BJ (cell line): ENCODE measurements at regions not wholly inside any gene's neighbourhood (a gene's known extent, or its start where the extent isn't known, plus 50 kb on each side); places are given as distances from the start of the nearest gene placed in this dataset.
"Not testable (repeated sequence)": the region's sequence is repeated elsewhere in the genome, so short reads cannot be mapped to it uniquely, and the experiment has no call there.

ENCODE experiments used
- CTCF ChIA-PET: fragments of 350-600 bp; formaldehyde crosslinking; extraction: SDS; loops from one replicate; lab custom pipeline; 2021; ENCODE audit warnings: antibody characterized with exemption, inconsistent platforms; lab: Yijun Ruan, JAX
- POLR2A ChIA-PET: fragments of 300-600 bp; sonication (Branson Sonifier 250); formaldehyde crosslinking; extraction: SDS; loops from one replicate; lab custom pipeline; 2021; ENCODE audit warnings: antibody characterized with exemption; lab: Charles Lee
- DNase-seq: peaks from one replicate; pipeline ENCODE4 v3.0.0-alpha.2; 2011; ENCODE audit warnings: low read depth
- H3K27me3 ChIP-seq: 2 replicates; pipeline ENCODE4 v1.6.0; 2011; ENCODE audit warnings: low read length; ENCODE audit not compliant: control insufficient read depth, insufficient read depth
- H3K36me3 ChIP-seq: 2 replicates; pipeline ENCODE4 v1.5.1; 2011; ENCODE audit warnings: low read length; ENCODE audit not compliant: control insufficient read depth, insufficient read depth
- H3K4me3 ChIP-seq: 2 replicates; pipeline ENCODE4 v1.5.1; 2011; ENCODE audit warnings: low read depth, mild to moderate bottlenecking, control low read depth, low read length
- TF ChIP-seq, protein P1 (sequence below): IDR thresholded peaks from 2 replicates; pipeline ENCODE4 v1.5.1; 2011; ENCODE audit warnings: low read depth, mild to moderate bottlenecking, control low read depth, inconsistent platforms, low read length, moderate library complexity; ENCODE audit not compliant: insufficient read depth

DNA sequence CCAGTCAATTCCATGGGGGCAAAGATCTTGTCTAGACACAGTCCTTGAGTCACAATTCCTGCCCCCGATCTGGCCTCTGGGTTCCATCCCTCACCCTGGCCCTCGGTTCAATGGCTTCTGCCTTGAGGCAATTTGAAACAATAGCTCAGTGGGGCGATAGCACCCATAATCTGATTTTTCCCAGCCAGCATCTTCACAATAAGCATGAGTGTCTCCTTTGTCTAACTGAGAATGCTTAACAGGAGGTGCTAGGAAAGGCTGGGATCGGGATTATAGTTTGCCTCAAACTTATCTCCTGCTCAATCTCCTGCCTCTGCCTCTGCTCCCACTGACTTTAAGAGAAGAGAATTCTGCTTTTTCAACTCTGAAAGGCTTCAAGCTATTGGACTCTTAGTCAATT lies 293.9 kb upstream of the PROX1 start:
- POLR2A ChIA-PET = no interaction called here
- TF ChIP-seq, protein P1, sequence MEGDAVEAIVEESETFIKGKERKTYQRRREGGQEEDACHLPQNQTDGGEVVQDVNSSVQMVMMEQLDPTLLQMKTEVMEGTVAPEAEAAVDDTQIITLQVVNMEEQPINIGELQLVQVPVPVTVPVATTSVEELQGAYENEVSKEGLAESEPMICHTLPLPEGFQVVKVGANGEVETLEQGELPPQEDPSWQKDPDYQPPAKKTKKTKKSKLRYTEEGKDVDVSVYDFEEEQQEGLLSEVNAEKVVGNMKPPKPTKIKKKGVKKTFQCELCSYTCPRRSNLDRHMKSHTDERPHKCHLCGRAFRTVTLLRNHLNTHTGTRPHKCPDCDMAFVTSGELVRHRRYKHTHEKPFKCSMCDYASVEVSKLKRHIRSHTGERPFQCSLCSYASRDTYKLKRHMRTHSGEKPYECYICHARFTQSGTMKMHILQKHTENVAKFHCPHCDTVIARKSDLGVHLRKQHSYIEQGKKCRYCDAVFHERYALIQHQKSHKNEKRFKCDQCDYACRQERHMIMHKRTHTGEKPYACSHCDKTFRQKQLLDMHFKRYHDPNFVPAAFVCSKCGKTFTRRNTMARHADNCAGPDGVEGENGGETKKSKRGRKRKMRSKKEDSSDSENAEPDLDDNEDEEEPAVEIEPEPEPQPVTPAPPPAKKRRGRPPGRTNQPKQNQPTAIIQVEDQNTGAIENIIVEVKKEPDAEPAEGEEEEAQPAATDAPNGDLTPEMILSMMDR = no peak
- Histone ChIP-seq H3K36me3 (no peaks in the 10 kb centered on the region), H3K27me3 (no peaks in the 10 kb centered on the region), H3K4me3 (no peak overlapping the region)
- DNase-seq = no peak
- CTCF ChIA-PET = no interaction called here

DNA sequence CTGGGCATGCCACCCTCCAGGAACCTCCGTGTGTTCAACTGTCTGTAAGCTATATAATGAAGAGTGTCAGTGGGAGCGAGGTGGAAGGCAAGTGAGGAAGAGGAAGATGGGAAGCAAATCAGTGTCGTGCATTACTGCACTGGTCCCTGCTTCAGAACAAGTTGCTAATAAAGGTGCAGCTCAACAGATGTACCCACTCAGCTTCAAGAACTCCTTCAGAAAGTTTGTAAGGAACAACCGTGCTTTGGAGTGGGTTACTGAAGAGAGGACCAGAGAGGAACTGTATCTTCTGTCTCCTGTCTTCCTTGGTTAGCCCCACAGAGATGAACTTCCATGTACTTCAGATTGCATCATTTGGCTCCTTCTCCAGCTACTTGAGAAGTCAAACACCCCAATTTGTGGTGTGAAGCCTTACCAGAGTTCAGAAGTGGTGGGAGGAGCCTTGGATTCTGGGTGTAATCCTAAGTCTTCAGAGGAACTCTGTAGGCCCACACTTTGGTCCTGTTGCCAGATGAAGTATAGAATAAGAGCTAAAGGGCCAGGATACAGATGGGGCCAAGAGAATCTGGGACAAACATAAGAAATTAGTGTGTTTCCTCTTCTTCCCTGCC lies 290.5 kb upstream of the PROX1 start:
- TF ChIP-seq, protein P1 = no peak
- H3K27me3 ChIP-seq = no peaks in the 10 kb centered on the region
- H3K36me3 ChIP-seq = no peaks in the 10 kb centered on the region
- DNase-seq = no peak
- CTCF ChIA-PET = interaction anchor here (1.2 kb wide), 1 partner anchor 18 kb away, joined by 4 read pairs; no protein-coding TSS in a partner anchor
- H3K4me3 ChIP-seq = no peak overlapping the region
- POLR2A ChIA-PET = no interaction called here

DNA sequence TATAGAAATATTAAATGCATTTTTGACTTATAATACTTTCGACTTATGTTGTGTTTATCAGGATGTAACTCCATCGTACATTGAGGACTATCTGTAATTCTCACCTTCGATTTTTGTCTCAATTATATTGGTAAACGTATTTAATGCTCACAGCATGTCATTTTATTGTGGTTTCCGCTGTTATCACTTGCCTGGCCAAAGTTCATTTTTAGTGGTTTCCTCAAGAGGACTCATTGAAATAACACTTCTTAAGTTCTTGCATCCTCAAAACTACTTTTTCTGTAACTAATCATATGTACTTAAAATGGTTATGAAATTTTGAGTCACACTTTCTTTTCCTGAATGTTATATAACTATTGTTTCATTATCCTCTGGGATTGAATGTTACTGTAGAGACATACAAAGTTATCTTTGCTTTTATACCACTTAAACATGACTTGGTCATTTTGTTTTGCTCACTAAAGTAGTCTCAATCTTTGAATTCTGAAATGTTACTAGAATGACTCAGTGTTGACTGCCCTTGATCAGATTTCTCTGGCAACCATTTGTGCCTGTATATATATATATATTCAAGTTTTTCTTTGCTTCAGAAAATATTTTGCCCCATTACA lies 289.6 kb upstream of the PROX1 start:
- no peak for DNase-seq
- CTCF ChIA-PET = interaction anchor here (1.2 kb wide), 1 partner anchor 17 kb away, joined by 4 read pairs; no protein-coding TSS in a partner anchor
- Histone ChIP-seq H3K27me3 (no peaks in the 10 kb centered on the region), H3K4me3 (no peak overlapping the region), H3K36me3 (no peaks in the 10 kb centered on the region)
- TF ChIP-seq, protein P1 = no peak
- POLR2A ChIA-PET = no interaction called here

DNA sequence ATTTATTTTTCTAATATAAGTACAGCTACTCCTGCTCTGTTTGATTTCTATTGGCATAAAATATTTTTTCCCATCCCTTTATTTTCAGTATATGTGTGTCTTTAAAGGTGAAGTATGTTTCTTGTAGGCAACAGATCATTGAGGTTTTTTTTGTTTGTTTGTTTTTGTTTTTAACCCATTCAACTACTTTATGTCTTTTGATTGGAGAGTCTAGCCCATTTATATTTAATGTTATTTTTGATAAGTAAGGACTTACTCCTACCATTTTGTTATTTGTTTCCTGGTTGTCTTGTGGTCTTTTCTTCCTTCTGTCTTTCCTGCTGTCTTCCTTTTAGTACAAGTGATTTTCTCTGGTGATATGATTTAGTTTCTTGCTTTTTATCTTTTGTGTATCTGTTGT lies 285.1 kb upstream of the PROX1 start:
- DNase-seq = no peak
- no peaks in the 10 kb centered on the region for H3K36me3 ChIP-seq

DNA sequence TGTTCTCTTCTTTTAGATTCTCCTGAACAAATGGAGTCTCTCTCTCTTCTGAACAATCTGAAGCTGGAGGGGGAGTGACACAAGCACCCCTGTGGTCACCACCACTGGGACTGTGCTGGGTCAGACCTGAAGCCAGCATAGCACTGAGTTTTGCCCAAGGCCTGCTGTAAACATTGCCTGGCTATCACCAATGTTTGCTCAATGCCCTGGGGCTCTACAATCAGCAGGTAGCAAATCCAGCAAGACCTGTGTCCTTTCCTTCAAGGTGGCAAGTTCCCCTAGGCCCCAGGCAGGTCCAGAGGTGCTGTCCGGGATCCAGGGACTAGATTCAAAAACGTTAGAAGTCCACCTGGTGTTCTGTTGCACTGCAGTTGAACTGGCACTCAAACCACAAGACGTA lies 282.8 kb upstream of the PROX1 start:
- POLR2A ChIA-PET = no interaction called here
- Histone ChIP-seq H3K4me3 (no peak overlapping the region), H3K27me3 (no peaks in the 10 kb centered on the region), H3K36me3 (no peaks in the 10 kb centered on the region)
- no peak for DNase-seq
- CTCF ChIA-PET = no interaction called here
- TF ChIP-seq, protein P1 = no peak

More for the DNA sequence above, 285.1 kb upstream of the PROX1 start:
- no peak overlapping the region for H3K4me3 ChIP-seq
- TF ChIP-seq, protein P1 = no peak
- CTCF ChIA-PET = no interaction called here
- POLR2A ChIA-PET = no interaction called here
- H3K27me3 ChIP-seq = no peaks in the 10 kb centered on the region

DNA sequence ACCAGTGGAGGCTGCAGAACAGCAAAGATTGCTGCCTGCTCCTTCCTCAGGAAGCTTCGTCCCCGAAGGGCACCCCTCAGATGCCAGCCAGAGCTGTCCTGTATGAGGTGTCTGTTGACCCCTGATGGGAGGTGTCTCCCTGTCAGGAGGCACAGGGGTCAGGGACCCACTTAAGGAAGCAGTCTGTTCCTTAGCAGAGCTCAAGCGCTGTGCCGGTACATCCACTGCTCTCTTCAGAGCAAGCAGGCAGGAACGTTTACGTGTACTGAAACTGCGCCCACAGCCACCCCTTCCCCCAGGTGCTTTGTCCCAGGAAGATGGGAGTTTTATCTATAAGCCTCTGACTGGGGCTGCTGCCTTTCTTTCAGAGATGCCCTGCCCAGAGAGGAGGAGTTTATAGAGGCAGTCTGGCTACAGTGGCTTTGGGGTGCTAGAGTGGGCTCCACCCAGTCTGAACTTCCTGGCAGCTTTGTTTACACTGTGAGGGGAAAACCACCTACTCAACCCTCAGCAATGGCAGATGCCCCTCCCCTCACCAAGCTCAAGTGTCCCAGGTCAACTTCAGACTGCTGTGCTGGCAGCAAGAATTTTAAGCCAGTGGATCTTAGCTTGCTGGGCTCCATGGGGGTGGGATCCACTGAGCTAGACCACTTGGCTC lies 275.8 kb upstream of the PROX1 start:
- H3K4me3 ChIP-seq, H3K36me3 ChIP-seq, H3K27me3 ChIP-seq, CTCF ChIA-PET, DNase-seq, POLR2A ChIA-PET: not testable (repeated sequence)
